Activated CD8-positive, alpha-beta memory T cell treated with anti-CD3 and anti-CD28 coated beads for 4 hours (primary cell): ENCODE measurements at regions not wholly inside any gene's neighbourhood (a gene's known extent, or its start where the extent isn't known, plus 50 kb on each side); places are given as distances from the start of the nearest gene placed in this dataset.
"Not testable (repeated sequence)": the region's sequence is repeated elsewhere in the genome, so short reads cannot be mapped to it uniquely, and the experiment has no call there.

Experiments
- DNase-seq, 2 donors: peaks; one replicate each; pipeline ENCODE4 v3.0.0-alpha.2; 2020; ENCODE audit warnings: low read depth in 2 of 2

- DNase-seq: not testable (repeated sequence)
These were observed 134.0 kb upstream of the FOXD4L5 start for GRCh38 chr9:65418966-65419365.

DNA sequence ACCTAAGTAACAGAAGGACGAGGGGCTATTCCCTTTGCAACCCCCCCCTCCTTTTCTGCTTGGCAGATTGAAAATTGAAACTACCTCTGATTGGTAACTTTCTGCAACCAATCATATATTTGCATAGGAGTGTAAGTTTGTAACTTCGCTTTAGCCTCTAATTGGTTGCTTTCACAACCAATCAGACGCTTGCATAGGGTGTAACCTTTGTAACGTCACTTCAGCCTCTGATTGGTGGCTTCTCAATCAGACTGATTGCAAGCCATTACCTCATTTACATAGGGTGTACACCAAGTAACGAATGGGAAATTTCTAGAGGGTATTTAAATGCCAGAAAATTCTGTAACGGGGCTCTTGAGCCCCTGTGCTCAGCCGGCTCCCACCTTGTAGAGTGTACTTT, 131.9 kb upstream of the FOXD4L5 start:
- DNase-seq: not testable (repeated sequence)

DNA sequence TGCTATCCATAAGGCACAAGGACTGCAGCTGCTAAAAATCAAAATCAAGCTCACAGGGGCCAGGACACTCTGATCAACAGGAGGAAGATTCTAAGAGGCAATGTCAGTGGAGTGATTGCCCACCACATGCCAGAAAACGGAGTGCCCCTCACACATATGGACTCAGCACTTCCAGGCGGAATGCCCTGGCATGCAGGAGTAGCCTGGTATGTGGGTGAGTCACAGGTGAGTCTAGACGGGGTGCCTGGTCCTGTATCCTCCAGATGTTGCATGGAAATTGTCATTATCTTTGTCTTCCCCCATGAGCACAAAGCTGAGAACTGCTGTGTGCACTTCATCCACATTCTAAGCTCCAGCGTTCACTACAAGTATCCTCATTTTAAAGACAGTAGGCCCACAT, 129.2 kb upstream of the FOXD4L5 start:
- not testable (repeated sequence) for DNase-seq

- not testable (repeated sequence) for DNase-seq
These were observed 128.4 kb upstream of the FOXD4L5 start for GRCh38 chr9:65413371-65413770.

GRCh38 chr9:65411901-65412300, 126.9 kb upstream of the FOXD4L5 start:
- no peak for DNase-seq

- DNase-seq: no peak
These were observed 126.3 kb upstream of the FOXD4L5 start for GRCh38 chr9:65411336-65411735.

DNA sequence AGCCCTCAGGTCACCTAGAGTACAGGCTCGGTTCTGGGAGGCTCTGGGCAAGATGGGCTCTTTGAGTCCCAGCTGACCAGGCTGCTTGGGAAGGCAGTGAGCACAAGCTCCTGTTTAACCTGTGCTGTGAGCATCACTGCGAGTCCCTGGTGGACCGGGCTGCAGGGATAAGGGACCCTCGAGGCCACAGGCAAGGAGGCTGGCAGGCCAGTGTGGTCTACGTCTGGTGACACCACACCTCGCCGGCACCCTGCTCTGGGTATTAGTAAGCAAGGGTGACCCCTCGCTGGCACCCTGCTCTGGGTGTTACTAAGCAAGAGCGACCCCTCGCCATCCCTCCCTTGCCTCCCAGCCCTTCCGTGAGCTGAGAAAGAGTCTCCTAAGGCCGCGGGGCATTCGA, 125.9 kb upstream of the FOXD4L5 start:
- no peak for DNase-seq

DNA sequence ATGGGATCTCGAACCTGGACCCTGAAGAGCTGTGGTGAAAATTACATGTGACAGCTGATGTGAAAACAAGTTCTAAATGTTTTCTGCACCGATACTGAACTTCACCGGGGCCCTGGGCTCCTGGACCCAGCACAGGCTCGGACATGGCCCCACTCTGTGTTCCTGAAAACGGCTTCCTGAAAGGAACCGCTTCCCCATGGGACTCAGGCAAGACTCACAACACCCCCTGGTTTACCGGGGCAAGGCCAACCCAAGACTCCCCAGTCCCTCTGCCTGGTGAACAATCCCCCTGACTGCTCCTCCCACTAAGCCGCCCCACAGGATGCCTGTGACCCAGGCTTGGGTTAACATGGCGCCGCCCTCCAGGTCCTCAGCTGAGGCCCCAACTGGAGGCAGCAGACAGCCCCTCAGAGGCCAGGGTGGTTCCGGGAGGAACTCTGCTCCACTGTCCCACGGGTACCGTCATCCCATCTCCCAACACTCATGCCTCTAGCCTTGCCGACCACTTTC, 124.5 kb upstream of the FOXD4L5 start:
- no peak for DNase-seq

- DNase-seq: not testable (repeated sequence)
These were observed 123.8 kb upstream of the FOXD4L5 start for GRCh38 chr9:65408806-65409205.

DNA sequence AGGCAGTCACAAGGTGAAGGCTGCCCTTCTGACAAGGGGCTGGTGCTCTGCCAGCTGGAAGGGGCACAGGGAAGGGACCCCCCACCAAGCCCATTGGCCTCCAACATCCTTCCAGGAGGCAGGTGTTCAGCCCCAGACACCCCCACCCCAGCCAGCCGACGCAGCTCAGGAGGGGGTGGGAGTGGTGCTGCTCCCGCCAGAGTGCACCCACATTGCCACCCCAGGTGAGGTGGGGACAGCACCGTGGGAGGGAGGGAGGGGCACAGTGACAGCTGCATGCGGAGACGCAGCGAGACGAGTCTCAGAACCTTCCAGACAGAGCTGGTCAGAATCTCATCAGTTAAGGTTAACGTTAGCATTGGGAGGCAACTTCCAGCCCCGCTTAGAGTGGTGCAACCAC, 121.6 kb upstream of the FOXD4L5 start:
- DNase-seq: not testable (repeated sequence)

DNA sequence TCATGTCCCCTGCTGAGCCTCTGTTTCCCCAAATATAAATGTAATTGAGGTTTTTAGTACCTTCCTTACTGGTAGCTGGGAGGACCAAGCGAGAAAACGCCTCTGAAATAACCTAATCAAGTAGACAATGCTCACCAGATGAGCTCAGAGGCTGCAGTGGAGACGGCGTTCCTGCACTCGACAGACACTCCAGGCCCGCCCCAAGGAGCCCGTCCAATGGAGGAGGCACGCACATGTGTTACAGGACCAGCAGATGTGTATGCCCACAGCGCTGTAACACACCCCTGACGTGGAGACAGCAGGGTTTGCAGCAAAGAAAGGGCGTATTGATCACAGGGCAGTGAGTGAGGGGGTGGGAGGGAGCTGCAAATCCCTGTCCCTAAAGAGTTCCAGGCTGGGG, 120.8 kb upstream of the FOXD4L5 start:
- DNase-seq: not testable (repeated sequence)

- DNase-seq: no peak
These were observed 120.2 kb upstream of the FOXD4L5 start for GRCh38 chr9:65405253-65405652.

GRCh38 chr9:65404232-65405006, 119.4 kb upstream of the FOXD4L5 start:
- no peak for DNase-seq

GRCh38 chr9:65403721-65404120, 118.7 kb upstream of the FOXD4L5 start:
- no peak for DNase-seq

GRCh38 chr9:65403072-65403471, 118.1 kb upstream of the FOXD4L5 start:
- DNase-seq: not testable (repeated sequence)

GRCh38 chr9:65402206-65402870, 117.3 kb upstream of the FOXD4L5 start:
- DNase-seq: not testable (repeated sequence)

- not testable (repeated sequence) for DNase-seq
These were observed 116.5 kb upstream of the FOXD4L5 start for GRCh38 chr9:65401456-65402045.

DNA sequence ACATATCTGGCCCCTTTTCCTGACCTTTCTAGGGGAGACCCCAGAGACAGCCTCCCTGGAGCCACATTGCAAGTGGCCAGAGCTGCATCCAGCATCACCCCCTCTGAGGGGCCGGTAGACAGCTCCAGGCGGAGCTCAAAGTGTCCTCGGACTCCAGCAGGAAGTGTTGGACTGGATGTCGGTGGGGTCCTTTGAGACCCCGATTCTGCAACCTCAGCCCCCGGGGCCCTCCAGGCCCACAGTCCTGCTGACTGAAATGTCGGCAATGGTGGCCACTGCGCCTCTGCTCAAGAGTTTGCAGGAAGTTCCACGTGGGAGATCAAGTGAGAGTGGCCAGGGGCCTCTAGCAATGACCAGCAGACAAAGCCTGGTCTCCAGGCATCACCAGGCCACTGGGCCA, 115.9 kb upstream of the FOXD4L5 start:
- DNase-seq: no peak

DNA sequence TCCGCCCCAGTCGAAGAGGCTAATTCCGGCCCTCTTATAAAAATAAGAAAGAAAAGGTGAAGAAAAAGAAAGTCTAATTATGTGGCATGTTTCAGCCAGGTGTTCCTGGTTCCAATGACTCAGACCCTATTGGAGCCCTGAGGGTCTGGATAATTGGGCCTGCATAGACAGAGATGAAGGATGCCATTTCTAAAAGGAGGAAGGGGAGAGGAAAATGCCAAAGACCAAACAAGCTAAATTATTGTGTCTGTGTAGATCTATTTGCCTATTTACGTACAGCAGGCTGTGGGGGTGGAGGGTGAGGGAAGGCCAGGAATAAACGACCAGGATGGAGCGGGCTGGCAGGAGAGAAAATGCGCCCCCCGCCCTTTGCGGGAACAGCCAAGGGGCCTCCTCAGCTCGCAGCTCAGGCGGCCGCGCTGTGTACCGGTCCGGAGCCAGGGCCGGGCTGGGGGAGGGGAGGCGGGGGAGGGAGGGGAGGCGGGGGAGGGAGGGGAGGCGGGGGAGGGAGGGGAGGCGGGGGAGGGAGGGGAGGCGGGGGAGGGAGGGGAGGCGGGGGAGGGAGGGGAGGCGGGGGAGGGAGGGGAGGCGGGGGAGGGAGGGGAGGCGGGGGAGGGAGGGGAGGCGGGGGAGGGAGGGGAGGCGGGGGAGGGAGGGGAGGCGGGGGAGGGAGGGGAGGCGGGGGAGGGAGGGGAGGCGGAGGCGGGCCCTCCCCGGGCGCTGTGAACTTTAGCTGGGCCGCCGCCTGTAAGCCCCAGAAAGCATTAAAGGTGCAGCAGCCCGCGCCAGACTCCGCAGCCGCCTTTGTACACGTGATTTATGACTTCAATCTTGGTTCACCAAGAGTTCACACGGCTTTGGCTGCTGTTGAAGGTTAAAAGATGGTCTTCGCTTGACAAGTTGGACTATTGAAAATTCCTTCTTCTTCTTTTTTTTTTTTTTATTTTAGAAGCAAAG, 113.0 kb upstream of the FOXD4L5 start:
- not testable (repeated sequence) for DNase-seq

DNA sequence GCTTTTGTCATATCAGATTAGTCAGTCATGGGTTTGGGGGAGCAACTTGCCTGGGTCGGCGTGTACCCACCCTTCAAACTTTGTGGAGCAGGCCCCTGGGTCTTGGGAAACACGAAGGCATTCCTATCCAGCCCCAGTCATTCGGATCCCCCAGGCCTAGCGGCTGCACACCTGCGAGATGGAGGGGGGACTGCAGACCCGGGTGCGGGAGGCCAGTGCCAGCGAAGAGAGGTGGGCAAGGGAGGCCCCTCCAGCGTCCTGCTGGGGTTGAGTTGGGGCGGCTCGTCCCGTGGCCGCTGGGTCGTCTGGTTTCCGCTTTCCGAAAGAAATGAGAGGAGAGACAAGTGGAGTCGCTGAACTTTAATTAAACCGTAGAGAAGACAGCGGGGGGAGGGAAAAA, 112.2 kb upstream of the FOXD4L5 start:
- DNase-seq: not testable (repeated sequence)

DNA sequence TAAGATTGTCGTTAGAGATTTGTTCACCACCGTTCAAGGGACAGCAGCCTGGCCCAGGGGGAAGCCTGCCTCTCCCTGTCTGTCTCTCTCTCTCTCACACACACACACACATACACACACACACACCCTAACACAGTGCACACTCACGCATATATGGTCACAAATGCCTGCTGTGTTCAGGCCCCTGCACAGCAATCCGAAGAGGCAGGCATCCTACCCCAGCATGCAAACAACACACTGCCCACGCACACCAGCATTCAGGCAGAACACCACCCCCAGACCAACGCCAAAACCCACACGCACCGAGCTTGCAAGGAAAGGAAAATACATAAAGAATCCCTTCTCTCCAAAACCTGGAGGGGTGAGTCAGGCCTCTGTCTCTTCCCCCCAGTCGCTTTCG, 111.6 kb upstream of the FOXD4L5 start:
- DNase-seq: not testable (repeated sequence)
